ENCODE measurements at regions not wholly inside any gene's neighbourhood (a gene's known extent, or its start where the extent isn't known, plus 50 kb on each side); places are given as distances from the start of the nearest gene placed in this dataset.

DNA sequence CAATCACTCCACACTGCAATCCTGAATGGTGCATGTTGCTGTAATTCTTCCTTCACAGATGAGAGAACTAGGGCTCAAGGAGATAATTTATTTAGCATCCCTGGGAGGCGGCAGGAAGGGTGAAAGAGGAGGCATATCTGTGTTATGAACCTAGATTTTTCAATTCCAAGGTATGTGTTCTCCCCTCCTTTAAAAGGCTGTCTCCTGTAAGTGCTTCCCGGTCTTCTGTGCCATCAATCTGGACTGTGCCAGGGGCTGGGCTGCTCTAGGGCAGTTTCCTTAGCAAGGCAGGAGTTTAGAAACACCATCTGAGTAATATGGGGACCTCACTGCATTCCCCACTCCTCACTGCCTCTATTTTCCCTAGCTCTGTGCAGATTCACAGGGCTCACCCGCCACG lies 185.0 kb downstream of the RFC3 start:
- TF ChIP-seq POLR2A (IDR thresholded peaks at IDR 0.05; ENCODE audit: low read length) (no peak), GATA1 (IDR thresholded peaks at IDR 0.05; ENCODE audit: low read depth, low read length) (no peak)

Measured in erythroblast (primary cell).